K562 (cell line): ENCODE measurements at regions not wholly inside any gene's neighbourhood (a gene's known extent, or its start where the extent isn't known, plus 50 kb on each side); places are given as distances from the start of the nearest gene placed in this dataset.

Experiments used
- ATAC-seq: fragments of 200-7000 bp; cut with Tn5 transposase; 3 replicates; pipeline ENCODE4 v1.9.1; 2020; ENCODE audit warnings: moderate library complexity
- BruUV-seq: library from RNA; stranded (reverse); fragments of 400-500 nt; replicated peaks from 2 replicates; lab custom pipeline; 2021; lab: Mats Ljungman, UMichigan
- CTCF ChIA-PET: fragments of 300-600 bp; formaldehyde crosslinking; extraction: SDS; loops from one replicate; lab custom pipeline; 2021; ENCODE audit warnings: low intra/inter-chr PET ratio; lab: Yijun Ruan, JAX
- POLR2A ChIA-PET: fragments of 300-600, 350-650 bp; sonication (Branson Sonifier 250); formaldehyde crosslinking; extraction: SDS; loops from one replicate; lab custom pipeline; 2021; ENCODE audit warnings: antibody characterized with exemption, inconsistent platforms; lab: Yijun Ruan, JAX
- DNase-seq, 4 experiments: peaks; one replicate each; pipeline versions ENCODE4 v3.0.0 to v3.0.0-alpha.2; 2011 to 2018; ENCODE audit warnings: low spot score in 3 of 4, mixed read lengths in 3 of 4; ENCODE audit errors: extremely low read depth in 1 of 4
- FAIRE-seq: peaks from 2 replicates; lab custom pipeline; 2011; peaks lifted over from hg19 to GRCh38; lab: Jason Lieb, UNC
- H2AFZ ChIP-seq: 2 replicates; pipeline ENCODE4 v1.6.0; 2011; ENCODE audit warnings: low read depth, low read length, control low read depth, inconsistent platforms
- H3K27ac ChIP-seq: fragments of 200-600 bp; 3 replicates; pipeline ENCODE4 v1.8.0; 2011; ENCODE audit warnings: low read depth, mild to moderate bottlenecking, control low read depth, inconsistent platforms, low read length, moderate library complexity, mixed read lengths; ENCODE audit errors: extremely low read depth
- H3K27me3 ChIP-seq, 2 experiments: fragments of 300-600 bp in 1 of 2; 2 replicates in 1 of 2; 3 replicates in 1 of 2; pipeline versions ENCODE4 v1.6.0 to v1.8.0; 2011; ENCODE audit warnings: inconsistent platforms in 2 of 2, low read length in 2 of 2, mild to moderate bottlenecking in 1 of 2, mixed read lengths in 1 of 2, moderate library complexity in 1 of 2; ENCODE audit not compliant: control insufficient read depth in 2 of 2, insufficient read depth in 2 of 2
- H3K36me3 ChIP-seq: fragments of 300-600 bp; 3 replicates; pipeline ENCODE4 v1.8.0; 2011; ENCODE audit warnings: mild to moderate bottlenecking, low read length, inconsistent platforms; ENCODE audit not compliant: control insufficient read depth, insufficient read depth
- H3K4me1 ChIP-seq, 2 experiments: fragments of 200-600 bp in 1 of 2; replicated peaks in 1 of 2; 2 replicates in 1 of 2; 3 replicates in 1 of 2; pipeline versions ENCODE4 v1.5.1 to v1.8.0; 2011; ENCODE audit warnings: inconsistent platforms in 2 of 2, low read length in 2 of 2, mild to moderate bottlenecking in 1 of 2, mixed read lengths in 1 of 2, moderate library complexity in 1 of 2; ENCODE audit not compliant: control insufficient read depth in 2 of 2, insufficient read depth in 2 of 2
- H3K4me2 ChIP-seq: 2 replicates; pipeline ENCODE4 v1.6.1; 2011; ENCODE audit warnings: low read length, control low read depth, inconsistent platforms, mixed read lengths; ENCODE audit not compliant: insufficient read depth
- H3K4me3 ChIP-seq: fragments of 200-600 bp; sonication (generic), shearing (Covaris generic); 2 replicates; pipeline ENCODE4 v1.5.1; 2016; ENCODE audit warnings: control low read depth, inconsistent platforms
- H3K79me2 ChIP-seq: fragments of 200-600 bp; 3 replicates; pipeline ENCODE4 v1.8.0; 2011; ENCODE audit warnings: low read length, inconsistent platforms; ENCODE audit not compliant: control insufficient read depth, insufficient read depth
- H3K9ac ChIP-seq, 2 experiments: 2 replicates each; pipeline versions ENCODE4 v1.6.0 to v1.6.1; 2011; ENCODE audit warnings: low read depth in 2 of 2, low read length in 2 of 2, control low read depth in 1 of 2, inconsistent platforms in 1 of 2, mild to moderate bottlenecking in 1 of 2, mixed read lengths in 1 of 2; ENCODE audit not compliant: insufficient read depth in 1 of 2
- H3K9me1 ChIP-seq: one replicate; pipeline ENCODE4 v1.6.0; 2011; ENCODE audit warnings: inconsistent platforms, mild to moderate bottlenecking, low read length, moderate library complexity; ENCODE audit not compliant: control insufficient read depth, insufficient read depth
- H3K9me3 ChIP-seq: replicated peaks from 2 replicates; pipeline ENCODE4 v1.5.1; 2011; ENCODE audit warnings: low read depth, low read length, inconsistent platforms; ENCODE audit not compliant: control insufficient read depth, insufficient read depth
- H4K20me1 ChIP-seq: replicated peaks from 2 replicates; pipeline ENCODE4 v1.6.1; 2011; ENCODE audit warnings: low read length, inconsistent platforms, mixed read lengths; ENCODE audit not compliant: control insufficient read depth, insufficient read depth
- E2F6 ChIP-seq, 2 experiments: IDR thresholded peaks; 2 replicates each; pipeline ENCODE4 v1.6.1; 2011; ENCODE audit warnings: borderline replicate concordance in 1 of 2, control low read depth in 1 of 2, low read depth in 1 of 2, low read length in 1 of 2, mild to moderate bottlenecking in 1 of 2, mixed read lengths in 1 of 2, moderate library complexity in 1 of 2; ENCODE audit not compliant: insufficient read depth in 1 of 2, insufficient read length in 1 of 2, poor library complexity in 1 of 2, severe bottlenecking in 1 of 2; ENCODE audit errors: extremely low read depth in 1 of 2
- ETV5 ChIP-seq: sonication (generic); formaldehyde crosslinking; IDR thresholded peaks from 2 replicates; pipeline ENCODE4 v1.4.0; 2020; ENCODE audit warnings: low read depth, mild to moderate bottlenecking, missing genetic modification reagents
- HDAC2 ChIP-seq: fragments of 450-650 bp; IDR thresholded peaks from 2 replicates; pipeline ENCODE4 v1.6.1; 2016; ENCODE audit warnings: mild to moderate bottlenecking
- HNRNPUL1 ChIP-seq: fragments of 200-400 bp; formaldehyde crosslinking; IDR thresholded peaks from 2 replicates; pipeline ENCODE4 v1.6.1; 2017; ENCODE audit warnings: low read length
- HSF4 ChIP-seq: fragments of 250-450 bp; sonication (Bioruptor Pico); IDR thresholded peaks from 2 replicates; pipeline ENCODE4 v2.1.2; 2022; ENCODE audit warnings: mild to moderate bottlenecking, moderate library complexity, borderline replicate concordance
- KDM4B ChIP-seq, 2 experiments: fragments of 450-650 bp in 1 of 2; sonication (generic) in 1 of 2; IDR thresholded peaks; 2 replicates each; pipeline ENCODE4 v1.6.1; 2016 to 2017; ENCODE audit warnings: borderline replicate concordance in 2 of 2, antibody characterized with exemption in 1 of 2, low read depth in 1 of 2, mild to moderate bottlenecking in 1 of 2
- KLF16 ChIP-seq: IDR thresholded peaks from 2 replicates; pipeline ENCODE4 v1.6.1; 2016; ENCODE audit warnings: antibody characterized with exemption
- MECOM ChIP-seq: fragments of 250-450 bp; sonication (Bioruptor Pico); IDR thresholded peaks from 2 replicates; pipeline ENCODE4 v1.8.0; 2022; ENCODE audit warnings: inconsistent platforms
- PHB2 ChIP-seq: fragments of 450-650 bp; IDR thresholded peaks from 2 replicates; pipeline ENCODE4 v1.6.1; 2017; ENCODE audit warnings: low read depth
- ZBTB33 ChIP-seq: sonication (generic); formaldehyde crosslinking; IDR thresholded peaks from 2 replicates; pipeline ENCODE4 v1.8.1; 2023; ENCODE audit warnings: mild to moderate bottlenecking, missing genetic modification reagents
- ZNF124 ChIP-seq: sonication (generic); formaldehyde crosslinking; IDR thresholded peaks from 2 replicates; pipeline ENCODE4 v1.8.1; 2022; ENCODE audit warnings: missing genetic modification reagents
- in situ Hi-C: fragments of 300-500 bp; cut with MboI; formaldehyde crosslinking; loops from 4 replicates; pipeline ENCODE4 v1.15.0; 2018; ENCODE audit warnings: inconsistent platforms, mixed read lengths
- intact Hi-C: fragments of 100-400 bp; cut with micrococcal nuclease; formaldehyde crosslinking; loops from 2 replicates; pipeline ENCODE4 v1.14.2; 2022
- TF ChIP-seq, protein P1 (sequence below), 2 experiments: fragments of 450-650 bp in 1 of 2; sonication (generic) in 1 of 2; formaldehyde crosslinking; conservative IDR thresholded peaks; 2 replicates each; pipeline versions ENCODE4 v1.4.0 to v1.8.1; 2020 to 2022; ENCODE audit warnings: mild to moderate bottlenecking in 1 of 2, missing genetic modification reagents in 1 of 2

GRCh38 chr3:28986922-28987321 lies 293.9 kb upstream of the RBMS3 start:
- intact Hi-C loops (no loop called here), in situ Hi-C loops (no loop called here)
- no TSS peak for BruUV-seq
- no peaks in the 10 kb centered on the region for H3K4me1 ChIP-seq
- H3K27me3 ChIP-seq: no peaks in the 10 kb centered on the region
- no peaks in the 10 kb centered on the region for H3K9me1 ChIP-seq
- no peaks in the 10 kb centered on the region for H3K36me3 ChIP-seq
- ChIA-PET POLR2A (no interaction called here), CTCF (no interaction called here)
- FAIRE-seq (no peak), DNase-seq (no peak), ATAC-seq (no peak)
- H3K9me3 ChIP-seq: peaks cover 2% of the 10 kb centered on the region; the same call in 1 of the 2 replicates
- no peak overlapping the region for H3K4me2 ChIP-seq
- H3K4me3 ChIP-seq: no peak overlapping the region
- TF ChIP-seq ZBTB33: no peak
- no peak for TF ChIP-seq HDAC2
- no peak for TF ChIP-seq E2F6 (IDR thresholded peaks at IDR 0.05; ENCODE audit: borderline replicate concordance in 1 of 2, extremely low read depth in 1 of 2, insufficient read depth in 1 of 2, insufficient read length in 1 of 2, low read depth in 1 of 2, low read length in 1 of 2, poor library complexity in 1 of 2, severe bottlenecking in 1 of 2)
- TF ChIP-seq MECOM: no peak
- no peak for TF ChIP-seq ZNF124
- no peak for TF ChIP-seq PHB2
- TF ChIP-seq, protein P1, sequence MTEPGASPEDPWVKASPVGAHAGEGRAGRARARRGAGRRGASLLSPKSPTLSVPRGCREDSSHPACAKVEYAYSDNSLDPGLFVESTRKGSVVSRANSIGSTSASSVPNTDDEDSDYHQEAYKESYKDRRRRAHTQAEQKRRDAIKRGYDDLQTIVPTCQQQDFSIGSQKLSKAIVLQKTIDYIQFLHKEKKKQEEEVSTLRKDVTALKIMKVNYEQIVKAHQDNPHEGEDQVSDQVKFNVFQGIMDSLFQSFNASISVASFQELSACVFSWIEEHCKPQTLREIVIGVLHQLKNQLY (CRISPR knock-in tag; conservative IDR thresholded peaks at IDR 0.05): no peak
- TF ChIP-seq KLF16: no peak
- no peak for TF ChIP-seq HSF4
- TF ChIP-seq ETV5 (CRISPR knock-in tag): no peak
- TF ChIP-seq HNRNPUL1: no peak
- no peak for TF ChIP-seq KDM4B (IDR thresholded peaks at IDR 0.05; ENCODE audit: borderline replicate concordance in 2 of 2, low read depth in 1 of 2)
- H3K9ac ChIP-seq: no peak overlapping the region
- no peaks in the 10 kb centered on the region for H4K20me1 ChIP-seq
- H2AFZ ChIP-seq: no peak overlapping the region
- no peak overlapping the region for H3K27ac ChIP-seq
- no peaks in the 10 kb centered on the region for H3K79me2 ChIP-seq
